Gastroesophageal sphincter (tissue), 4 donors: ENCODE measurements at regions not wholly inside any gene's neighbourhood (a gene's known extent, or its start where the extent isn't known, plus 50 kb on each side); places are given as distances from the start of the nearest gene placed in this dataset.

Experiments used
- ATAC-seq: fragments of 150-250 bp; one replicate; pipeline ENCODE4 v1.9.1; 2016; ENCODE audit warnings: mild to moderate bottlenecking, moderate library complexity
- H3K27ac ChIP-seq, 4 donors: fragments of 200-600 bp; sonication (generic) in 3 of 4; 1 replicate in 3 of 4; 2 replicates in 1 of 4; pipeline ENCODE4 v1.5.1; 2016 to 2019
- H3K27me3 ChIP-seq: fragments of 200-600 bp; sonication (generic); one replicate; pipeline ENCODE4 v1.5.1; 2019
- H3K36me3 ChIP-seq, 2 donors: fragments of 200-600 bp; sonication (generic); one replicate each; pipeline ENCODE4 v1.5.1; 2019; ENCODE audit warnings: control low read depth in 1 of 2
- H3K4me1 ChIP-seq, 3 donors: fragments of 200-600 bp; sonication (generic); 1 replicate in 2 of 3; 2 replicates in 1 of 3; pipeline ENCODE4 v1.5.1; 2016 to 2019; ENCODE audit warnings: control low read depth in 2 of 3
- H3K4me3 ChIP-seq, 2 donors: fragments of 200-600 bp; sonication (generic); one replicate each; pipeline ENCODE4 v1.5.1; 2019; ENCODE audit warnings: mild to moderate bottlenecking in 1 of 2, moderate library complexity in 1 of 2
- H3K9me3 ChIP-seq, 3 donors: fragments of 200-600 bp; sonication (generic); one replicate each; pipeline ENCODE4 v1.5.1; 2017 to 2019; ENCODE audit warnings: control low read depth in 2 of 3
- EP300 ChIP-seq: sonication (generic); formaldehyde crosslinking; IDR thresholded peaks from one replicate; pipeline ENCODE4 v1.6.1; 2017; ENCODE audit warnings: antibody characterized with exemption, mild to moderate bottlenecking
- POLR2A ChIP-seq, 2 donors: fragments of 450-650 bp; IDR thresholded peaks; one replicate each; pipeline ENCODE4 v1.6.1; 2017; ENCODE audit warnings: antibody characterized with exemption in 2 of 2, mild to moderate bottlenecking in 2 of 2, moderate library complexity in 1 of 2
- POLR2AphosphoS5 ChIP-seq: sonication (generic); formaldehyde crosslinking; IDR thresholded peaks from one replicate; pipeline ENCODE4 v1.6.1; 2017; ENCODE audit warnings: antibody characterized with exemption
- WGBS, 2 donors: methylation state at CpG; one replicate each; pipeline ENCODE4 v1.1.5; 2018; ENCODE audit warnings: low coverage in 1 of 2; 5-methylcytosine and 5-hydroxymethylcytosine counted together
- TF ChIP-seq, protein P1 (sequence below), 4 experiments: fragments of 200-600 bp in 2 of 4; fragments of 450-650 bp in 2 of 4; sonication (generic) in 1 of 4; IDR thresholded peaks; one replicate each; pipeline ENCODE4 v1.5.1; 2017 to 2019; ENCODE audit warnings: antibody characterized with exemption in 4 of 4, mild to moderate bottlenecking in 2 of 4, moderate library complexity in 2 of 4

DNA sequence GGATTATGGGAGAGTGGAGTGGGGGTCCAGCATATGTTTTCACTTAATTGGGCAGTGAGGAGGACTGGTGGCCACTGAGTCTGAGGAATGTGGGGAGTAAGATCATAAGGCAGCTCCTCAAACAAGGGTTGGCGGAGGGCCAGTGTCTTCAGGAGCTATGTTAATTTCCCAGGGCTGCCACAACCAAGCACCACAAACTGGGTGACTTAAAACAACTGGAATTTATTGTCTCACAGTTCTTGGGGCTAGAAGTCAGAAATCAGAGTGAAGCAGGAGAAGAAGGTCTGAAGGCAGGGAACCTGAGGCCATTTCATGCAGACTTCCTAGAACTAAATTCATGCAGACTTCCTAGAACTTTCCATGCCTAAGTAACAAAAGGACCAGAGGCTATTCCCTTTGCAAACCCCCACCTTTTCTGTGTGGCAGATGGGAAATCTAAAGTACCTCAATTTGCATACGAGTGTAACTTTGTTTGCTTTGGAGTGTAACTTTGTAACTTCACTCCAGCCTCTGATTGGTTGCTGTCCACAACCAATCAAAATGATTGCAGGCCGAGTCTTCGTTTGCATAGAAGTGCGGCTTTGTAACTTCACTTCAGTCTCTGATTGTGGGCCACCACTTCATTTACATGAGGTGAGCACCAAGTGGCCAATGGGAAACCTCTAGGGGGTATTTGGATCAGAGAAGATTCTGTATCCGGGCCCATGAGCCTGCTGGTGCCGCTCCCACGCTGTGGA, 50.5 kb upstream of the ZBED5 start:
- 86 to 91% methylated on average over 3 to 8 of the region's 8 CpGs for WGBS, 2 donors
- Histone ChIP-seq H3K4me1 (peaks cover 0 to 26% (median 0%) of the 10 kb centered on the region in 3 donors), H3K36me3 (no peaks in the 10 kb centered on the region), H3K27me3 (no peaks in the 10 kb centered on the region), H3K27ac (no peak overlapping the region), H3K9me3 (no peaks in the 10 kb centered on the region), H3K4me3 (no peak overlapping the region)
- no peak for ATAC-seq
- TF ChIP-seq EP300 (no peak), POLR2A (IDR thresholded peaks at IDR 0.05) (no peak), POLR2AphosphoS5 (no peak)
- TF ChIP-seq, protein P1, sequence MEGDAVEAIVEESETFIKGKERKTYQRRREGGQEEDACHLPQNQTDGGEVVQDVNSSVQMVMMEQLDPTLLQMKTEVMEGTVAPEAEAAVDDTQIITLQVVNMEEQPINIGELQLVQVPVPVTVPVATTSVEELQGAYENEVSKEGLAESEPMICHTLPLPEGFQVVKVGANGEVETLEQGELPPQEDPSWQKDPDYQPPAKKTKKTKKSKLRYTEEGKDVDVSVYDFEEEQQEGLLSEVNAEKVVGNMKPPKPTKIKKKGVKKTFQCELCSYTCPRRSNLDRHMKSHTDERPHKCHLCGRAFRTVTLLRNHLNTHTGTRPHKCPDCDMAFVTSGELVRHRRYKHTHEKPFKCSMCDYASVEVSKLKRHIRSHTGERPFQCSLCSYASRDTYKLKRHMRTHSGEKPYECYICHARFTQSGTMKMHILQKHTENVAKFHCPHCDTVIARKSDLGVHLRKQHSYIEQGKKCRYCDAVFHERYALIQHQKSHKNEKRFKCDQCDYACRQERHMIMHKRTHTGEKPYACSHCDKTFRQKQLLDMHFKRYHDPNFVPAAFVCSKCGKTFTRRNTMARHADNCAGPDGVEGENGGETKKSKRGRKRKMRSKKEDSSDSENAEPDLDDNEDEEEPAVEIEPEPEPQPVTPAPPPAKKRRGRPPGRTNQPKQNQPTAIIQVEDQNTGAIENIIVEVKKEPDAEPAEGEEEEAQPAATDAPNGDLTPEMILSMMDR (IDR thresholded peaks at IDR 0.05), result no peak
